HepG2 (cell line): ENCODE measurements at regions not wholly inside any gene's neighbourhood (a gene's known extent, or its start where the extent isn't known, plus 50 kb on each side); places are given as distances from the start of the nearest gene placed in this dataset.

ENCODE experiments used
- ATAC-seq: fragments of 200-7000 bp; cut with Tn5 transposase; 3 replicates; pipeline ENCODE4 v1.9.1; 2020; ENCODE audit warnings: mild to moderate bottlenecking, moderate library complexity
- BruUV-seq: library from RNA; stranded (reverse); fragments of 400-500 nt; replicated peaks from 2 replicates; lab custom pipeline; 2021; lab: Mats Ljungman, UMichigan
- CTCF ChIA-PET: fragments of 300-600 bp; formaldehyde crosslinking; extraction: SDS; loops from one replicate; lab custom pipeline; 2021; ENCODE audit warnings: low total read pairs, inconsistent platforms, low intra/inter-chr PET ratio; lab: Yijun Ruan, JAX
- POLR2A ChIA-PET: fragments of 350-600 bp; sonication (Branson Sonifier 250); formaldehyde crosslinking; loops from one replicate; lab custom pipeline; 2020; ENCODE audit warnings: antibody characterized with exemption, inconsistent platforms; lab: Yijun Ruan, JAX
- DNase-seq: peaks from one replicate; pipeline ENCODE4 v3.0.0-alpha.2; 2015; ENCODE audit warnings: low spot score
- FAIRE-seq: peaks from 3 replicates; lab custom pipeline; 2011; peaks lifted over from hg19 to GRCh38; lab: Jason Lieb, UNC
- H2AFZ ChIP-seq: one replicate; pipeline ENCODE4 v1.6.1; 2011; ENCODE audit warnings: low read length, inconsistent platforms
- H3K27ac ChIP-seq: fragments of 300-600 bp; 3 replicates; pipeline ENCODE4 v1.8.0; 2011; ENCODE audit warnings: mixed run types, mild to moderate bottlenecking, mixed read lengths, low read length, inconsistent platforms; ENCODE audit not compliant: insufficient read depth; ENCODE audit errors: extremely low read length
- H3K27me3 ChIP-seq, 2 experiments: fragments of 200-600 bp in 1 of 2; 2 replicates in 1 of 2; 3 replicates in 1 of 2; pipeline versions ENCODE4 v1.6.0 to v1.8.0; 2011; ENCODE audit warnings: low read length in 2 of 2, mild to moderate bottlenecking in 2 of 2, moderate library complexity in 2 of 2, inconsistent platforms in 1 of 2; ENCODE audit not compliant: insufficient read depth in 2 of 2, control insufficient read depth in 1 of 2
- H3K36me3 ChIP-seq, 2 experiments: fragments of 200-600 bp in 1 of 2; replicated peaks in 1 of 2; 2 replicates in 1 of 2; 3 replicates in 1 of 2; pipeline versions ENCODE4 v1.5.1 to v1.8.0; 2011; ENCODE audit warnings: low read length in 2 of 2, inconsistent platforms in 1 of 2; ENCODE audit not compliant: insufficient read depth in 2 of 2, control insufficient read depth in 1 of 2
- H3K4me1 ChIP-seq: 2 replicates; pipeline ENCODE4 v1.5.1; 2012; ENCODE audit warnings: low read length, inconsistent platforms; ENCODE audit not compliant: insufficient read depth
- H3K4me2 ChIP-seq: 2 replicates; pipeline ENCODE4 v1.6.0; 2011; ENCODE audit warnings: low read depth, low read length, inconsistent platforms
- H3K4me3 ChIP-seq, 3 experiments: fragments of 200-600 bp in 1 of 3; sonication (generic), shearing (Covaris generic) in 1 of 3; replicated peaks in 1 of 3; 2 replicates each; pipeline ENCODE4 v1.5.1; 2011 to 2016; ENCODE audit warnings: low read length in 3 of 3, inconsistent platforms in 2 of 3, low read depth in 2 of 3, mild to moderate bottlenecking in 2 of 3, control low read depth in 1 of 3, mixed read lengths in 1 of 3; ENCODE audit not compliant: insufficient read depth in 1 of 3
- H3K79me2 ChIP-seq: one replicate; pipeline ENCODE4 v1.6.1; 2011; ENCODE audit warnings: low read length, inconsistent platforms; ENCODE audit not compliant: insufficient read depth
- H3K9ac ChIP-seq: 2 replicates; pipeline ENCODE4 v1.6.0; 2011; ENCODE audit warnings: mild to moderate bottlenecking, low read depth, low read length, inconsistent platforms; ENCODE audit not compliant: insufficient read depth
- H3K9me3 ChIP-seq: 2 replicates; pipeline ENCODE4 v1.5.1; 2012; ENCODE audit warnings: mild to moderate bottlenecking, low read length
- H4K20me1 ChIP-seq: 2 replicates; pipeline ENCODE4 v1.6.0; 2011; ENCODE audit warnings: inconsistent platforms, mild to moderate bottlenecking, low read length, moderate library complexity; ENCODE audit not compliant: insufficient read depth
- KLF13 ChIP-seq: sonication (generic); formaldehyde crosslinking; IDR thresholded peaks from 2 replicates; pipeline ENCODE4 v1.4.0; 2020; ENCODE audit warnings: mild to moderate bottlenecking, missing genetic modification reagents
- LBX2 ChIP-seq: sonication (generic); formaldehyde crosslinking; IDR thresholded peaks from 2 replicates; pipeline ENCODE4 v1.5.0; 2020; ENCODE audit warnings: missing genetic modification reagents, mild to moderate bottlenecking, borderline replicate concordance
- MAZ ChIP-seq, 2 experiments: sonication (generic) in 1 of 2; formaldehyde crosslinking in 1 of 2; IDR thresholded peaks; 2 replicates each; pipeline versions ENCODE4 v1.5.0 to v1.6.1; 2012 to 2020; ENCODE audit warnings: low read depth in 2 of 2, mild to moderate bottlenecking in 2 of 2, borderline replicate concordance in 1 of 2, improper control_type of control experiment in 1 of 2, low read length in 1 of 2, missing genetic modification reagents in 1 of 2, moderate library complexity in 1 of 2
- PRDM10 ChIP-seq: sonication (generic); formaldehyde crosslinking; IDR thresholded peaks from 2 replicates; pipeline ENCODE4 v1.4.0; 2020; ENCODE audit warnings: low read depth, missing genetic modification reagents
- SMC3 ChIP-seq: IDR thresholded peaks from 2 replicates; pipeline ENCODE4 v1.6.1; 2011; ENCODE audit warnings: low read length, improper control_type of control experiment
- ZFP36L2 ChIP-seq: sonication (generic); formaldehyde crosslinking; IDR thresholded peaks from 2 replicates; pipeline ENCODE4 v1.4.0; 2020; ENCODE audit warnings: missing genetic modification reagents
- ZNF136 ChIP-seq: sonication (generic); formaldehyde crosslinking; IDR thresholded peaks from 2 replicates; pipeline ENCODE4 v1.8.1; 2022; ENCODE audit warnings: low read depth, mild to moderate bottlenecking, moderate library complexity, missing genetic modification reagents
- ZSCAN20 ChIP-seq: sonication (generic); formaldehyde crosslinking; IDR thresholded peaks from 2 replicates; pipeline ENCODE4 v1.4.0; 2020; ENCODE audit warnings: missing genetic modification reagents, mild to moderate bottlenecking, borderline replicate concordance
- WGBS: methylation state at CpG from one replicate; pipeline ENCODE4 v1.1.6; 2017; ENCODE audit warnings: low lambda C conversion rate; 5-methylcytosine and 5-hydroxymethylcytosine counted together
- in situ Hi-C: cut with HindIII; loops from 2 replicates; pipeline ENCODE4 v1.10.0; 2017; ENCODE audit warnings: low pct_unique_long_range_greater_than_20kb; ENCODE audit not compliant: extremely low pct_ligation_motif_present
- intact Hi-C: fragments of 100-400 bp; cut with micrococcal nuclease; formaldehyde crosslinking; loops from one replicate; pipeline ENCODE4 v1.10.0; 2022; ENCODE audit not compliant: unreplicated experiment
- TF ChIP-seq, protein P1 (sequence below): sonication (generic); formaldehyde crosslinking; IDR thresholded peaks from 2 replicates; pipeline ENCODE4 v1.5.0; 2020; ENCODE audit warnings: mild to moderate bottlenecking, missing genetic modification reagents, borderline replicate concordance
- TF ChIP-seq, protein P2 (sequence below): IDR thresholded peaks from 2 replicates; pipeline ENCODE4 v1.6.1; 2012; ENCODE audit warnings: low read length, improper control_type of control experiment

GRCh38 chr5:28726815-28727214 lies 1688.4 kb upstream of the CDH9 start (continued):
- no peak for TF ChIP-seq MAZ (IDR thresholded peaks at IDR 0.05; ENCODE audit: borderline replicate concordance, low read depth, low read length)
- no peak for TF ChIP-seq MAZ (CRISPR knock-in tag; IDR thresholded peaks at IDR 0.05; ENCODE audit: low read depth)
- TF ChIP-seq ZFP36L2 (CRISPR knock-in tag) = no peak
- TF ChIP-seq ZNF136 = no peak
- TF ChIP-seq KLF13 (CRISPR knock-in tag) = no peak
- TF ChIP-seq PRDM10 (CRISPR knock-in tag) = no peak
- TF ChIP-seq ZSCAN20 (CRISPR knock-in tag) = no peak
- TF ChIP-seq, all 625 proteins: peak for 0

- no peaks in the 10 kb centered on the region for H4K20me1 ChIP-seq
- no peaks in the 10 kb centered on the region for H3K36me3 ChIP-seq
- no peak overlapping the region for H3K27ac ChIP-seq
- H3K9me3 ChIP-seq = no peaks in the 10 kb centered on the region
- H3K4me3 ChIP-seq = no peak overlapping the region
- DNase-seq (no peak), ATAC-seq (no peak), FAIRE-seq (no peak)
- no peaks in the 10 kb centered on the region for H3K79me2 ChIP-seq
- no peaks in the 10 kb centered on the region for H3K4me1 ChIP-seq
- POLR2A ChIA-PET = no interaction called here
- no peak overlapping the region for H2AFZ ChIP-seq
- H3K9ac ChIP-seq = no peak overlapping the region
- BruUV-seq = no TSS peak
- no peaks in the 10 kb centered on the region; a peak in 1 of 5 replicates for H3K27me3 ChIP-seq
- intact Hi-C loops = no loop called here
- no peak overlapping the region for H3K4me2 ChIP-seq
- WGBS = 0% methylated on average over 3 of the region's 3 CpGs
- CTCF ChIA-PET = no interaction called here
- in situ Hi-C loops = no loop called here
- TF ChIP-seq, protein P1, sequence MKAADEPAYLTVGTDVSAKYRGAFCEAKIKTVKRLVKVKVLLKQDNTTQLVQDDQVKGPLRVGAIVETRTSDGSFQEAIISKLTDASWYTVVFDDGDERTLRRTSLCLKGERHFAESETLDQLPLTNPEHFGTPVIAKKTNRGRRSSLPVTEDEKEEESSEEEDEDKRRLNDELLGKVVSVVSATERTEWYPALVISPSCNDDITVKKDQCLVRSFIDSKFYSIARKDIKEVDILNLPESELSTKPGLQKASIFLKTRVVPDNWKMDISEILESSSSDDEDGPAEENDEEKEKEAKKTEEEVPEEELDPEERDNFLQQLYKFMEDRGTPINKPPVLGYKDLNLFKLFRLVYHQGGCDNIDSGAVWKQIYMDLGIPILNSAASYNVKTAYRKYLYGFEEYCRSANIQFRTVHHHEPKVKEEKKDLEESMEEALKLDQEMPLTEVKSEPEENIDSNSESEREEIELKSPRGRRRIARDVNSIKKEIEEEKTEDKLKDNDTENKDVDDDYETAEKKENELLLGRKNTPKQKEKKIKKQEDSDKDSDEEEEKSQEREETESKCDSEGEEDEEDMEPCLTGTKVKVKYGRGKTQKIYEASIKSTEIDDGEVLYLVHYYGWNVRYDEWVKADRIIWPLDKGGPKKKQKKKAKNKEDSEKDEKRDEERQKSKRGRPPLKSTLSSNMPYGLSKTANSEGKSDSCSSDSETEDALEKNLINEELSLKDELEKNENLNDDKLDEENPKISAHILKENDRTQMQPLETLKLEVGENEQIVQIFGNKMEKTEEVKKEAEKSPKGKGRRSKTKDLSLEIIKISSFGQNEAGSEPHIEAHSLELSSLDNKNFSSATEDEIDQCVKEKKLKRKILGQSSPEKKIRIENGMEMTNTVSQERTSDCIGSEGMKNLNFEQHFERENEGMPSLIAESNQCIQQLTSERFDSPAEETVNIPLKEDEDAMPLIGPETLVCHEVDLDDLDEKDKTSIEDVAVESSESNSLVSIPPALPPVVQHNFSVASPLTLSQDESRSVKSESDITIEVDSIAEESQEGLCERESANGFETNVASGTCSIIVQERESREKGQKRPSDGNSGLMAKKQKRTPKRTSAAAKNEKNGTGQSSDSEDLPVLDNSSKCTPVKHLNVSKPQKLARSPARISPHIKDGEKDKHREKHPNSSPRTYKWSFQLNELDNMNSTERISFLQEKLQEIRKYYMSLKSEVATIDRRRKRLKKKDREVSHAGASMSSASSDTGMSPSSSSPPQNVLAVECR (CRISPR knock-in tag) = no peak
- TF ChIP-seq LBX2 (no peak), SMC3 (no peak)
- TF ChIP-seq, protein P2, sequence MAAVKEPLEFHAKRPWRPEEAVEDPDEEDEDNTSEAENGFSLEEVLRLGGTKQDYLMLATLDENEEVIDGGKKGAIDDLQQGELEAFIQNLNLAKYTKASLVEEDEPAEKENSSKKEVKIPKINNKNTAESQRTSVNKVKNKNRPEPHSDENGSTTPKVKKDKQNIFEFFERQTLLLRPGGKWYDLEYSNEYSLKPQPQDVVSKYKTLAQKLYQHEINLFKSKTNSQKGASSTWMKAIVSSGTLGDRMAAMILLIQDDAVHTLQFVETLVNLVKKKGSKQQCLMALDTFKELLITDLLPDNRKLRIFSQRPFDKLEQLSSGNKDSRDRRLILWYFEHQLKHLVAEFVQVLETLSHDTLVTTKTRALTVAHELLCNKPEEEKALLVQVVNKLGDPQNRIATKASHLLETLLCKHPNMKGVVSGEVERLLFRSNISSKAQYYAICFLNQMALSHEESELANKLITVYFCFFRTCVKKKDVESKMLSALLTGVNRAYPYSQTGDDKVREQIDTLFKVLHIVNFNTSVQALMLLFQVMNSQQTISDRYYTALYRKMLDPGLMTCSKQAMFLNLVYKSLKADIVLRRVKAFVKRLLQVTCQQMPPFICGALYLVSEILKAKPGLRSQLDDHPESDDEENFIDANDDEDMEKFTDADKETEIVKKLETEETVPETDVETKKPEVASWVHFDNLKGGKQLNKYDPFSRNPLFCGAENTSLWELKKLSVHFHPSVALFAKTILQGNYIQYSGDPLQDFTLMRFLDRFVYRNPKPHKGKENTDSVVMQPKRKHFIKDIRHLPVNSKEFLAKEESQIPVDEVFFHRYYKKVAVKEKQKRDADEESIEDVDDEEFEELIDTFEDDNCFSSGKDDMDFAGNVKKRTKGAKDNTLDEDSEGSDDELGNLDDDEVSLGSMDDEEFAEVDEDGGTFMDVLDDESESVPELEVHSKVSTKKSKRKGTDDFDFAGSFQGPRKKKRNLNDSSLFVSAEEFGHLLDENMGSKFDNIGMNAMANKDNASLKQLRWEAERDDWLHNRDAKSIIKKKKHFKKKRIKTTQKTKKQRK = no peak
Observed at GRCh38 chr5:28725001-28725400, 1686.6 kb upstream of the CDH9 start.
